ENCODE measurements at regions not wholly inside any gene's neighbourhood (a gene's known extent, or its start where the extent isn't known, plus 50 kb on each side); places are given as distances from the start of the nearest gene placed in this dataset.
A peak's percentile ranks its signal among the peaks of the same experiment; 100 is the strongest.

DNA sequence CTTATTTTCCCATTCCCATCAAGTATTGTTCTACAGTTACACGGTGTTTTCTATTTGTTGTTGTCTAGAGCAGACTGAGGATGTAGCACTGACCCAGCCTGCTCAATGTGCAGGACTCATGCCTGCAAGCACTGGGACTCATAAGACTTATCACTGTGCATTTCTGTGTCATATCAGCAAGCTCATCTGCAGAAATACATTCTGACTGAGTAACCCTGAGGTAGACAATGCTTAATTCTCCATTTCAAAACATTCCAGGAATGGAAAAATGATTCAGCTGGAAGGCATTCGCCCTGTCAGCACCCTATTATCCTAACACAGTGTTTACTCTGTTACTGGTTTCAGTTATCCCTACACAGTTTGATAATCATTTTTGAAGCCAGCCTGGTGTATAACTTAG lies 2506.4 kb downstream of the PCDH9 start:
- TF ChIP-seq, protein P1, sequence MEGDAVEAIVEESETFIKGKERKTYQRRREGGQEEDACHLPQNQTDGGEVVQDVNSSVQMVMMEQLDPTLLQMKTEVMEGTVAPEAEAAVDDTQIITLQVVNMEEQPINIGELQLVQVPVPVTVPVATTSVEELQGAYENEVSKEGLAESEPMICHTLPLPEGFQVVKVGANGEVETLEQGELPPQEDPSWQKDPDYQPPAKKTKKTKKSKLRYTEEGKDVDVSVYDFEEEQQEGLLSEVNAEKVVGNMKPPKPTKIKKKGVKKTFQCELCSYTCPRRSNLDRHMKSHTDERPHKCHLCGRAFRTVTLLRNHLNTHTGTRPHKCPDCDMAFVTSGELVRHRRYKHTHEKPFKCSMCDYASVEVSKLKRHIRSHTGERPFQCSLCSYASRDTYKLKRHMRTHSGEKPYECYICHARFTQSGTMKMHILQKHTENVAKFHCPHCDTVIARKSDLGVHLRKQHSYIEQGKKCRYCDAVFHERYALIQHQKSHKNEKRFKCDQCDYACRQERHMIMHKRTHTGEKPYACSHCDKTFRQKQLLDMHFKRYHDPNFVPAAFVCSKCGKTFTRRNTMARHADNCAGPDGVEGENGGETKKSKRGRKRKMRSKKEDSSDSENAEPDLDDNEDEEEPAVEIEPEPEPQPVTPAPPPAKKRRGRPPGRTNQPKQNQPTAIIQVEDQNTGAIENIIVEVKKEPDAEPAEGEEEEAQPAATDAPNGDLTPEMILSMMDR (IDR thresholded peaks at IDR 0.05; ENCODE audit: low read depth, low read length), result no peak
- no peak overlapping the region for H3K27ac ChIP-seq
- DNase-seq, result no peak

DNA sequence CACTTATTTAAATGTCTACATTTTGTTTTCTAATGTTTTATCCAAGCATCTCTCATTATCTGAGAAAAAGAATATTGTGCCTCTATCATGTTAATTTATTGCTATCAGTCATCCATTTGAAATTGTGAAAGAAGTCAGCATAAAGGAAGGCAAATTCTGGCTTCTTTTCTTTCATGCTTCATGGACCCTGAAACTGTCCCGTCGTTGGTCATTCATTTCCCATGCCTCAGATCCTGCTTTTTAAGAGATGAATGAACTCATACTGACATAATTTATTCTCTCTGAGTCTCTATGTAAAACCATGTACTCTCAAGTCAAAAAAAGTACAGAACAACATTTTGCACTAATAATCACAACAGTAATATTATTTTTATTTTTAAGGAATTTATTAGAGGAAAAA lies 2512.0 kb downstream of the PCDH9 start:
- Histone ChIP-seq H3K36me3 (no peaks in the 10 kb centered on the region), H3K27ac (no peak overlapping the region), H3K9me3 (ENCODE audit: severe bottlenecking) (no peaks in the 10 kb centered on the region), H3K4me3 (ENCODE audit: low read depth, low read length) (no peak overlapping the region), H3K27me3 (ENCODE audit: insufficient read depth, low read depth, severe bottlenecking) (no peaks in the 10 kb centered on the region)
- TF ChIP-seq, protein P1 (IDR thresholded peaks at IDR 0.05; ENCODE audit: low read depth, low read length), result no peak
- no peak for DNase-seq

More for the DNA sequence above, 2506.4 kb downstream of the PCDH9 start:
- Histone ChIP-seq H3K9me3 (ENCODE audit: severe bottlenecking) (no peaks in the 10 kb centered on the region), H3K27me3 (ENCODE audit: insufficient read depth, low read depth, severe bottlenecking) (no peaks in the 10 kb centered on the region), H3K4me3 (ENCODE audit: low read depth, low read length) (no peak overlapping the region), H3K36me3 (no peaks in the 10 kb centered on the region)

DNA sequence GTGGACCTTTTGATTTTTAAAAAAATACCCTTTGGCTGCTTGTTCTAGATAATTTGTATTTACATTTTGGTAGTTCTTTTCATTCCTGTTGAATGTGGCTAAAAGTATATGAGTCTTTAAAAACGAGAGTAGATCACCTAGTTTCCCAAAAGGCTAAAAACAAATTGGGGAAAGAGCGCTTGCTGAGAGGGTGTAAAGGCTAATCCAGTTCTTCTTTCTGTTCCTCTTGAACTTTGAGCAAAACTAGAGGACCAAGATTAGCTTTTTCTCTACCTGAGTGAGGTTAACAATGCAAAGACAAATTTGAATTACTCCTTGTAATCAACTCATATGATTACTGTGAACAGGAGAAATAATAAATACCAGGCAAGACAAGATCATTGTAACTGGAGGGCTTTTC lies 2513.2 kb downstream of the PCDH9 start:
- no peak overlapping the region for H3K4me3 ChIP-seq (ENCODE audit: low read depth, low read length)
- DNase-seq, result no peak
- no peaks in the 10 kb centered on the region for H3K36me3 ChIP-seq
- TF ChIP-seq, protein P1 (IDR thresholded peaks at IDR 0.05; ENCODE audit: low read depth, low read length), result no peak
- no peak overlapping the region for H3K27ac ChIP-seq
- no peaks in the 10 kb centered on the region for H3K9me3 ChIP-seq (ENCODE audit: severe bottlenecking)
- H3K27me3 ChIP-seq (ENCODE audit: insufficient read depth, low read depth, severe bottlenecking), result no peaks in the 10 kb centered on the region

DNA sequence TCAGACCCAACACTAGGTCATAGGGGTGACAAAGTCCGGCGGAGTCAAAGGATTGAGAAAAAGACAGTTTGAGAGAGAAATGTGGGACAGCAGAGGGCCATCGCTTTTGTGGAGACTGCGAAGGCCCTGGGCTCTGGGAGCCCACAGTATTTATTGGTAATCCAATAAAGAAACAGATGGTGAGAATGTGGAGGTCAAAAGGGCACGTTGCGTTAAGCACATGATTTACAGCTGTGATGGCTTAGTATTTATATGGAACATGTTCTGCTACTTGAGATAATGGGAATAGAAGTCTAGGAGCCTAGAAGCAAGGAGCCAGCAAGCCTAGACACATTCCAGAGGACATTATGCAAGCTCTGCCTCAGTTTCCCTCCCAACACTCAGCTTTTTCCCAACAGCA lies 2521.1 kb downstream of the PCDH9 start:
- TF ChIP-seq, protein P1 (IDR thresholded peaks at IDR 0.05; ENCODE audit: low read depth, low read length), result no peak
- H3K9me3 ChIP-seq (ENCODE audit: severe bottlenecking), result no peaks in the 10 kb centered on the region
- peak; percentile 49 for DNase-seq
- no peak overlapping the region for H3K4me3 ChIP-seq (ENCODE audit: low read depth, low read length)
- H3K27me3 ChIP-seq (ENCODE audit: insufficient read depth, low read depth, severe bottlenecking), result no peaks in the 10 kb centered on the region
- no peaks in the 10 kb centered on the region for H3K36me3 ChIP-seq
- H3K27ac ChIP-seq, result no peak overlapping the region

DNA sequence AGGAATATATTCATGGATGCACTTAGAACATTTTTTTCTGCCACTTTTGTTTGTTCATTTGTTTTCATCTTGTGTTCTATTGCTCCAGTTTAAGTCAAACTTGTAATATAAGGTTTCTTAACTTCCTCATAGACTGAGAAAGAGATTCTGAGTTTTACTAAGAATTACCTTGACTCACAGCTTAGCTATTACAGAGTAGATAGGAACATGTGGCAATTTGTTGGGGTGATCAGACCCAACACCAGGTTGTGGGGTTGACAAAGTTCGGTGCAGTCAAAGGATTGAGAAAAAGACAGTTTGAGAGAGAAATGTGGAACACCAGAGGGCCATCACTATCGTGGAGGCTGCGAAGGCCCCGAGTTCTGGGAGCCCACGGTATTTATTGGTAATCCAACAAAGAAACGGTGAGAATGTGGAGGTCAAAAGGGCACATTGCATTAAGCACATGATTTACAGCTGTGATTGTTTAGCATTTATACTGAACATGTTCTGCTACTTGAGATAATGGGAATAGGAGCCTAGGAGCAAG lies 2526.0 kb downstream of the PCDH9 start:
- TF ChIP-seq, protein P1 (IDR thresholded peaks at IDR 0.05; ENCODE audit: low read depth, low read length), result no peak
- no peaks in the 10 kb centered on the region for H3K27me3 ChIP-seq (ENCODE audit: insufficient read depth, low read depth, severe bottlenecking)
- no peaks in the 10 kb centered on the region for H3K36me3 ChIP-seq
- no peak overlapping the region for H3K27ac ChIP-seq
- no peaks in the 10 kb centered on the region for H3K9me3 ChIP-seq (ENCODE audit: severe bottlenecking)
- no peak overlapping the region for H3K4me3 ChIP-seq (ENCODE audit: low read depth, low read length)
- no peak for DNase-seq

DNA sequence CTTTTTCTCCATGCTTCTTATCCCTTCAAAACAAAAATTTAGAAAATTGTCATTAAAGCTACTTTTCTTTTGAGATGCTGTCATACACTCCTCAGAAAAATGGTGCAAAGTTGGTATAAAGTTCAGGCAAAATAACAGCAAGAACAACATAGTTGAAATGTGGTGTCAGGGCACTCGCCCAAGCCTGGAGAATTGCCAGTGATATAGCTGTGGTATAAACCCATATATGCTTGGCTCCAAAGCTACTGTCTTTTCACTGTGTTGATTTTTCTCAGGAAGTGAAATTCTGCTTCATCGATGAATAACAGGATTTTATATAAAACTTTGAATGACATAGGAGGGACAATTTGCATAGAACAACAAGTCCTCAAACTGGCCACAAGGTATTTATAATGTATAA lies 2532.9 kb downstream of the PCDH9 start:
- Histone ChIP-seq H3K27me3 (ENCODE audit: insufficient read depth, low read depth, severe bottlenecking) (no peaks in the 10 kb centered on the region), H3K4me3 (ENCODE audit: low read depth, low read length) (no peak overlapping the region), H3K36me3 (no peaks in the 10 kb centered on the region), H3K9me3 (ENCODE audit: severe bottlenecking) (no peaks in the 10 kb centered on the region), H3K27ac (no peak overlapping the region)
- TF ChIP-seq, protein P1 (IDR thresholded peaks at IDR 0.05; ENCODE audit: low read depth, low read length), result no peak
- no peak for DNase-seq
